ENCODE measurements at regions not wholly inside any gene's neighbourhood (a gene's known extent, or its start where the extent isn't known, plus 50 kb on each side); places are given as distances from the start of the nearest gene placed in this dataset.

- TF ChIP-seq CTCF (IDR thresholded peaks at IDR 0.05) = no peak
- TF ChIP-seq EP300 (IDR thresholded peaks at IDR 0.05) = no peak
- no peak for TF ChIP-seq POLR2A (IDR thresholded peaks at IDR 0.05)
Observed at GRCh38 chr13:62207388-62207787, 791.7 kb upstream of the PCDH20 start.

All from ovary (tissue), 3 donors.